CD4-positive, CD25-positive, alpha-beta regulatory T cell (primary cell): ENCODE measurements at regions not wholly inside any gene's neighbourhood (a gene's known extent, or its start where the extent isn't known, plus 50 kb on each side); places are given as distances from the start of the nearest gene placed in this dataset.

Experiments used
- ATAC-seq, 2 donors: fragments of 150-1000 bp; cut with Tn5 transposase; one replicate each; pipeline ENCODE4 v1.10.0; 2021; ENCODE audit warnings: low read depth in 2 of 2, moderate number of reproducible peaks in 2 of 2, moderate library complexity in 1 of 2
- DNase-seq, 3 donors: peaks; one replicate each; pipeline versions ENCODE4 v3.0.0 to v3.0.0-alpha.2; 2012 to 2022; ENCODE audit warnings: mixed read lengths in 1 of 3
- H3K27ac ChIP-seq: one replicate; pipeline ENCODE4 v1.7.0; 2013; ENCODE audit warnings: mild to moderate bottlenecking, low read length; ENCODE audit not compliant: insufficient read depth, poor library complexity, severe bottlenecking
- H3K27me3 ChIP-seq: one replicate; pipeline ENCODE4 v1.7.0; 2013; ENCODE audit warnings: low read length; ENCODE audit not compliant: control insufficient read depth, insufficient read depth
- H3K36me3 ChIP-seq: one replicate; pipeline ENCODE4 v1.7.0; 2013; ENCODE audit warnings: mild to moderate bottlenecking, low read length, moderate library complexity; ENCODE audit not compliant: control insufficient read depth, insufficient read depth
- H3K4me1 ChIP-seq: 2 replicates; pipeline ENCODE4 v1.7.0; 2013; ENCODE audit warnings: mild to moderate bottlenecking, low read length; ENCODE audit not compliant: insufficient read depth, control insufficient read depth, poor library complexity, severe bottlenecking
- H3K4me3 ChIP-seq: one replicate; pipeline ENCODE4 v1.7.0; 2013; ENCODE audit warnings: low read depth, mild to moderate bottlenecking, low read length, moderate library complexity
- H3K9me3 ChIP-seq, 2 experiments: 1 replicate in 1 of 2; 2 replicates in 1 of 2; pipeline ENCODE4 v1.7.0; 2013; ENCODE audit warnings: low read length in 2 of 2, mild to moderate bottlenecking in 1 of 2, moderate library complexity in 1 of 2; ENCODE audit not compliant: control insufficient read depth in 2 of 2
- H3K27ac Mint-ChIP-seq, 3 donors: one replicate each; pipeline ENCODE4 v1.8.0; 2020 to 2022; ENCODE audit warnings: mild to moderate bottlenecking in 3 of 3, mixed read lengths in 3 of 3, moderate library complexity in 2 of 3
- H3K27me3 Mint-ChIP-seq: one replicate; pipeline ENCODE4 v1.8.0; 2022; ENCODE audit warnings: mild to moderate bottlenecking, mixed read lengths
- H3K36me3 Mint-ChIP-seq: one replicate; pipeline ENCODE4 v1.8.0; 2020; ENCODE audit warnings: mixed read lengths
- H3K4me1 Mint-ChIP-seq, 4 donors: one replicate each; pipeline ENCODE4 v1.8.0; 2020 to 2022; ENCODE audit warnings: mixed read lengths in 4 of 4, mild to moderate bottlenecking in 1 of 4
- H3K4me3 Mint-ChIP-seq, 4 donors: one replicate each; pipeline ENCODE4 v1.8.0; 2020 to 2022; ENCODE audit warnings: mild to moderate bottlenecking in 4 of 4, mixed read lengths in 4 of 4, moderate library complexity in 3 of 4
- H3K9me3 Mint-ChIP-seq, 7 donors: one replicate each; pipeline ENCODE4 v1.8.0; 2020 to 2022; ENCODE audit warnings: mixed read lengths in 7 of 7, mild to moderate bottlenecking in 3 of 7, moderate library complexity in 2 of 7

DNA sequence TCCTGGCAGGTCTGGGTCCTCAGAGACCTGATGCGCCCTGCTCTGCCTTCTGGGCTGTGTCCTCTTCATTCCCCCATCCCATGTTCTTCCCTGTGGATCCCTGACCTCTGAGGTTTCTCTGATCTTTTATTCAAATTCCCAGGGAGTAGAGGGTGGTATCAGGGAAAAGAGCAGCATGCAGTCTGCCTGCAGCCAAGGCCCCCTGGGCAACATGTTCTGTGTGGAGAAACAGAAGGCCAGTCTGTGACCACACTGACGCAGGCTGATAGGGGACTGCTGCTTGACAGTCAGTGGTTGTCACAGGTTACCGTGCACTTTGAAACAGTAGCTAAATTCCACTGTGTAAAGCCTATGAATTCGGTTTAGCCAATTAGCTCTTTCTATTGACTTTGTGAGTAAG, 156.6 kb upstream of the IRX2 start:
- H3K4me1 ChIP-seq = no peaks in the 10 kb centered on the region
- no peak for ATAC-seq
- Mint-ChIP-seq H3K27me3 (no peaks in the 10 kb centered on the region), H3K27ac (no peak overlapping the region), H3K4me3 (no peak overlapping the region), H3K4me1 (no peaks in the 10 kb centered on the region), H3K9me3 (peaks cover 0 to 2% (median 1%) of the 10 kb centered on the region in 7 donors), H3K36me3 (no peaks in the 10 kb centered on the region)
- H3K4me3 ChIP-seq = no peak overlapping the region
- H3K27me3 ChIP-seq = no peaks in the 10 kb centered on the region
- H3K27ac ChIP-seq = no peak overlapping the region
- DNase-seq = no peak
- H3K36me3 ChIP-seq = no peaks in the 10 kb centered on the region
- no peaks in the 10 kb centered on the region for H3K9me3 ChIP-seq

DNA sequence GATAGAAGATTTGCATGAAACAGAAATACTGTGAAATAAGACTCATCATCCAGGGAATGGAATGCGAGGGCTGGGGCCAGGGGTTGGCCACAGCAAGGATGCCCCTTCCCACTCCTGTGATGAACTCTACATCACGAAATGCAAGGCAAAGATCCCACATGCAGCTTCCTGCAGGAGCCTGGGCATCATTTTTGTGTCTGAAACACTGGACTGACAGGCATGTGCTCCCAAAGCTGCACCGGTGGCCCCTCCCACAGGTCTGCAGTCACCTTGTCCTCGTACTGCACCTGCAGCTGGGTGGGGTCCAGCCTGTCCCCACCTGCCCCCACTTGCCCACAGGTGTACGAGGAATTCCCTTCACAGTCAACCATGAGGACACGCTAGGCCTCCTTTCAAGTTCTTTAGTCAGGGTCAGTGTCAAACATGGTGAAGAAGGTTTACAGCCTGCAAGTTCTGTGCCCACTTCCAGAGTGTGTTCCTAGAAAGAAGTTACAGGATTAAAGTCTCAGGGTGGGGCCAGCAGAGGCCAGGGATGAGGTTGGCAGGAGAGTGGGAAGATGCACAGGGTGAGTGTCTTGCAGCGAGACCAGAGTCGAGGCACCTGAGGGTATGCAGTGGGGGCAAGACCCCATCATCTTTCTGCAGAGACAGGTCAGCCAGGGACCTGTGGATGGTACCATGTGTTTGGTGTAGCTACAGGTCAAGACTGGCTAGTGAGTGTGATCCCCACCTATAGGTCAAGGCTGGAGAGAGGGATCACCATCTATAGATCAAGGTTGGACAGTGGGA, 155.0 kb upstream of the IRX2 start:
- Histone ChIP-seq H3K9me3 (no peaks in the 10 kb centered on the region), H3K36me3 (no peaks in the 10 kb centered on the region), H3K27me3 (no peaks in the 10 kb centered on the region), H3K4me1 (no peaks in the 10 kb centered on the region), H3K27ac (no peak overlapping the region), H3K4me3 (no peak overlapping the region)
- H3K36me3 Mint-ChIP-seq = no peaks in the 10 kb centered on the region
- DNase-seq (no peak), ATAC-seq (no peak)
- no peak overlapping the region for H3K27ac Mint-ChIP-seq
- H3K27me3 Mint-ChIP-seq = no peaks in the 10 kb centered on the region
- H3K9me3 Mint-ChIP-seq = peaks cover 0 to 5% (median 2%) of the 10 kb centered on the region in 7 donors
- H3K4me3 Mint-ChIP-seq = no peak overlapping the region
- no peaks in the 10 kb centered on the region for H3K4me1 Mint-ChIP-seq

DNA sequence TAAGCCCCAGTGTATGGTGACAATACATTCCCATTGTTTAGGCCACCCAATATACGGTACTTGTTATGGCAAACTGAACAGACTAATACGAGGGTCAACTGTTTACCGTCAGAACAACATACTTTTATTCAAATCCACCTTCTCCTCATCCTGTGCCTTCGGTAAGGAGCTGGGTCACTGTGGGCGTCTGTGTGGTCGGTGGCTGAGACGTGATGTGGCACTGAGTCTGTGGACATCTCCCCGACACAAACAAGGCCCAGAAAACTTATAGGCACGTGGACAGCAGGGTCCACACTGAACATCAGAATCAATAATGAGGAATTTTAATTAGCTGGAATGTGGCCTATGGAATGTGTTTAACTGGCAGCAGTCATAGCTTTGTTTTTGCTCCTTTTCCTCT, 154.3 kb upstream of the IRX2 start:
- Mint-ChIP-seq H3K27me3 (no peaks in the 10 kb centered on the region), H3K36me3 (no peaks in the 10 kb centered on the region), H3K27ac (no peak overlapping the region), H3K9me3 (peaks cover 0 to 5% (median 2%) of the 10 kb centered on the region in 7 donors), H3K4me3 (no peak overlapping the region), H3K4me1 (no peaks in the 10 kb centered on the region)
- Histone ChIP-seq H3K4me3 (no peak overlapping the region), H3K9me3 (peaks cover 0 to 4% of the 10 kb centered on the region in 2 experiments), H3K36me3 (no peaks in the 10 kb centered on the region), H3K27ac (no peak overlapping the region), H3K4me1 (no peaks in the 10 kb centered on the region), H3K27me3 (no peaks in the 10 kb centered on the region)
- ATAC-seq (no peak), DNase-seq (no peak)

DNA sequence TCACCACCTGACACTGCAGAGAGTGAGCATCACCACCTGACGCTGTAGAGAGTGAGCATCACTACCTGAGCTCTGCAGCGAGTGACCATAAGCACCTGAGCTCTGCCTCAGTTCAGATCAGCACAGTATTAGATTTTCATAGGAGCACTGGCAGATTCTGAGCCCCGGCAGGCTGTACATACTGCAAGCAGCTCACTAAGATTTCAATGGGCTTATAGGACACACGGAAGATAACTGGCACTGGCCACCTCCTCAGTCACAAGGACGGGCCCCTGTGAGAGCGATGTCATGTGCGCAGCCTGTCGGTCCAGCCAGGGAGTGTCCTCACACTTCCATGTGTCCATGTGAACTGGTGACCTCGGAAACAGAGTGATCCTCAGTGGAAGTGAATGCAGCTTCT, 153.5 kb upstream of the IRX2 start:
- peaks cover 0 to 5% (median 2%) of the 10 kb centered on the region in 7 donors for H3K9me3 Mint-ChIP-seq
- DNase-seq (no peak), ATAC-seq (no peak)

DNA sequence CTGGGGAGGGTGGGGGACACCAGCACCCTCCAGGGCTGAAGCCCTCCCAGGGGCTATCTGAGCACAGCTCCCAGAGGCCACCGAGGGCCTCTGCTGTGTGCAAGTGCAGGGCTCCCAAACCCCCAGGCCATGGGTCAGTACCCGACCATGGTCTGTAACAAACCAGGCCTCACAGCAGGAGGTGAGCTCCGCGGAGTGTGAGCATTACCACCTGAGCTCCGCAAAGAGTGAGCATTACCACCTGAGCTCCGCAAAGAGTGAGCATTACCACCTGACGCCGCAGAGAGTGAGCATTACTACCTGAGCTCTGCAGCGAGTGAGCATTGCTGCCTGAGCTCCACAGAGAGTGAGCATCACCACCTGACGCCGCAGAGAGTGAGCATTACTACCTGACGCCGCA, 152.9 kb upstream of the IRX2 start:
- peaks cover 0 to 5% (median 2%) of the 10 kb centered on the region in 7 donors for H3K9me3 Mint-ChIP-seq
- DNase-seq (no peak), ATAC-seq (no peak)
- H3K4me3 Mint-ChIP-seq = no peak overlapping the region
- Histone ChIP-seq H3K4me3 (no peak overlapping the region), H3K36me3 (no peaks in the 10 kb centered on the region), H3K27ac (no peak overlapping the region), H3K9me3 (peaks cover 0 to 4% of the 10 kb centered on the region in 2 experiments), H3K4me1 (no peaks in the 10 kb centered on the region), H3K27me3 (no peaks in the 10 kb centered on the region)
- H3K27me3 Mint-ChIP-seq = no peaks in the 10 kb centered on the region
- H3K27ac Mint-ChIP-seq = no peak overlapping the region
- H3K36me3 Mint-ChIP-seq = no peaks in the 10 kb centered on the region
- H3K4me1 Mint-ChIP-seq = no peaks in the 10 kb centered on the region

More for the DNA sequence above, 153.5 kb upstream of the IRX2 start:
- Mint-ChIP-seq H3K27me3 (no peaks in the 10 kb centered on the region), H3K36me3 (no peaks in the 10 kb centered on the region), H3K27ac (no peak overlapping the region), H3K4me3 (no peak overlapping the region), H3K4me1 (no peaks in the 10 kb centered on the region)
- Histone ChIP-seq H3K36me3 (no peaks in the 10 kb centered on the region), H3K9me3 (peaks cover 0 to 4% of the 10 kb centered on the region in 2 experiments), H3K4me3 (no peak overlapping the region), H3K27ac (no peak overlapping the region), H3K27me3 (no peaks in the 10 kb centered on the region), H3K4me1 (no peaks in the 10 kb centered on the region)

DNA sequence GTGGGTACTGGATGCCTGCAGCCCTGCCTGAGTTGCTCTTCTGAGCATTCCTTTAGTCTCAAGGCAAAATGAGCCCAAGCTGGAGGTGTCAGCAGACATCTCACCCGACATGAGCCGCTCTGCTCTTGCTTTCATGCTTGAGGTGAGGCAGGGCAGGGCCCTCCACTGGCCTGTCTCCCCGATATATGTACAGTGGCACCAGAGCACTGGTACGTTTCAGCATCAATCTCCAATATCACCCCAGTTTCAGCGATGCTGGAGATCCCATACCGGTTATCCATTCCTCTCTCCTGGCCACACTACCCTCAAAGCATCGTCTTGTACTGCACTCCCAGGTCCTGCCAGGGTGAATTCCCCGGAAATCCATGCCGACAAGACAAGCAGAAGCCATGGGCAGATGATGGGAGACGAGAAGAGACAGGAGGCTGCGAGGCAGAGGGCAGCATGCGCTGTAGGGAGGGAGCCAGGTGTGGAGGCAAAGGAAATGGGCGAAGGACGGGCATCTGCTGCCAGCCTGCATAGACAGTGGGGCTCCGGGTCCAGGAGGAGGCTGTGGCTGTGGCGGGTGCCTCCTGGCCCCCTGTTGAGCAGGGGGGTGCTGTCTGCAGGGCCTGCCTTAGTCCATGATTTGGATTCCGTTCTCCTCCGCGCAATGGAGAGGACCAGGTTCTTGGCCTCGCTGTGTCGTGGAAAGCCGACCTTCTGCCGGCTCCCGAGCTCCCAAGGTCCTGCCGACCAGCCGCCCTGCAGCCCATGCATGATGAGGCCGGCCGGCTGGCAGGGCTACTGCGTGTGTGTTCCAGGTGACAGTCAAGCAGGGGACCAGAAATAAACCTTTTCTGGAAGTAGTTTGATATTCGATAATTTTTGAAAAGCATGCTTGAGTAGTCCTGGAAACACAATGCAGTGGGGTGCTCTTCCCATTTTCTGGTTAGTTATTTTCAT, 152.2 kb upstream of the IRX2 start:
- ATAC-seq (no peak), DNase-seq (no peak)

DNA sequence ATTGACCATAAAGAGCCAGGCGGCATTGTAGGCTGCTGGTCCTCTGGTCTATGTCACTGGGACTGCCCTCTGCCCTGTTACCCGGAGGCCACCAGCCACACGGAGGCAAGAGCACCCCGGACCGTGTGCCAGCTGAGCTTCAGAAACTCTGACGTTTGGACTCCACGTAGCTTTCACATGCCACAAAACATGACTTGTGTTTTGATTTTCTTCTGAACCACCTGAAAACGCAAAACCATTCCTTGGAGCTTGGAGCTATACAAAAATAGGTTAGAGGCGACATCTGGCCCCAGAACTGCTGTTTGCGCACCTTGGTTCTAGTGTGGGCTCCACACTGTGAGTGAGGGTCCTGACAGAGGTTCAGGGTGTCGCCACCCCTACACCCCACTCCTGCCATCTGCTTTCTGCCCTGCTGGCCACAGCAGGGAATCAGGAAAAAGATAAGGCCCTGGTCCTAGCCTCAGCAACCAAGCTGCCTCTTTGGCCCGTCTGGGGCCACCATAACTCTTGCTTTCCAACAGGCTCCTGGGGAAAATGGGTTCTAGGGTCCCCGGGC, 151.3 kb upstream of the IRX2 start:
- H3K9me3 ChIP-seq = peaks cover 0 to 4% of the 10 kb centered on the region in 2 experiments
- H3K4me1 ChIP-seq = no peaks in the 10 kb centered on the region

More for the DNA sequence above, 152.2 kb upstream of the IRX2 start:
- no peaks in the 10 kb centered on the region for H3K4me1 ChIP-seq
- no peak overlapping the region for H3K4me3 ChIP-seq
- H3K27me3 Mint-ChIP-seq = no peaks in the 10 kb centered on the region
- no peaks in the 10 kb centered on the region for H3K4me1 Mint-ChIP-seq
- no peak overlapping the region for H3K27ac ChIP-seq
- peaks cover 0 to 5% (median 2%) of the 10 kb centered on the region in 7 donors for H3K9me3 Mint-ChIP-seq
- H3K9me3 ChIP-seq = peaks cover 0 to 4% of the 10 kb centered on the region in 2 experiments
- peak overlapping the region in 1 of 4 donors; percentile 27 for H3K4me3 Mint-ChIP-seq
- no peaks in the 10 kb centered on the region for H3K36me3 ChIP-seq
- H3K27ac Mint-ChIP-seq = no peak overlapping the region
- no peaks in the 10 kb centered on the region for H3K36me3 Mint-ChIP-seq
- H3K27me3 ChIP-seq = no peaks in the 10 kb centered on the region

More for the DNA sequence above, 151.3 kb upstream of the IRX2 start:
- H3K27me3 ChIP-seq = no peaks in the 10 kb centered on the region
- H3K4me3 ChIP-seq = no peak overlapping the region
- Mint-ChIP-seq H3K27me3 (no peaks in the 10 kb centered on the region), H3K4me1 (no peaks in the 10 kb centered on the region), H3K36me3 (no peaks in the 10 kb centered on the region), H3K9me3 (peaks cover 0 to 5% (median 2%) of the 10 kb centered on the region in 7 donors), H3K27ac (no peak overlapping the region), H3K4me3 (no peak overlapping the region)
- H3K27ac ChIP-seq = no peak overlapping the region
- ATAC-seq (no peak), DNase-seq (no peak)
- H3K36me3 ChIP-seq = no peaks in the 10 kb centered on the region
